ENCODE measurements at regions not wholly inside any gene's neighbourhood (a gene's known extent, or its start where the extent isn't known, plus 50 kb on each side); places are given as distances from the start of the nearest gene placed in this dataset.

- ATAC-seq (no peak), FAIRE-seq (no peak), DNase-seq (ENCODE audit: extremely low read depth in 1 of 4, low spot score in 3 of 4) (no peak)
- Histone ChIP-seq H2AFZ (ENCODE audit: low read depth, low read length) (no peak overlapping the region), H3K9me1 (ENCODE audit: control insufficient read depth, insufficient read depth, low read length) (no peaks in the 10 kb centered on the region), H3K9ac (ENCODE audit: insufficient read depth in 1 of 2, low read depth in 2 of 2, low read length in 2 of 2) (no peak overlapping the region), H3K36me3 (ENCODE audit: control insufficient read depth, insufficient read depth, low read length) (no peaks in the 10 kb centered on the region), H3K4me2 (ENCODE audit: insufficient read depth, low read length) (no peak overlapping the region), H3K9me3 (replicated peaks; ENCODE audit: control insufficient read depth, insufficient read depth, low read depth, low read length) (no peaks in the 10 kb centered on the region), H4K20me1 (replicated peaks; ENCODE audit: control insufficient read depth, insufficient read depth, low read length) (no peaks in the 10 kb centered on the region), H3K4me1 (replicated peaks in 1 of 2; ENCODE audit: control insufficient read depth in 2 of 2, insufficient read depth in 2 of 2, low read length in 2 of 2) (no peaks in the 10 kb centered on the region), H3K27me3 (ENCODE audit: control insufficient read depth in 2 of 2, insufficient read depth in 2 of 2, low read length in 2 of 2) (no peaks in the 10 kb centered on the region), H3K79me2 (ENCODE audit: control insufficient read depth, insufficient read depth, low read length) (no peaks in the 10 kb centered on the region), H3K27ac (ENCODE audit: extremely low read depth, low read depth, low read length) (no peak overlapping the region), H3K4me3 (no peak overlapping the region)
- in situ Hi-C loops (cut with MboI), result no loop called here
- CTCF ChIA-PET (ENCODE audit: low intra/inter-chr PET ratio), result no interaction called here
- BruUV-seq (replicated peaks), result no TSS peak
- no peak for TF ChIP-seq CEBPG (CRISPR knock-in tag; IDR thresholded peaks at IDR 0.05)
- TF ChIP-seq CEBPG (tag; conservative IDR thresholded peaks at IDR 0.05 in 1 of 2, IDR thresholded peaks at IDR 0.05 in 1 of 2), result no peak
- no peak for TF ChIP-seq TEAD1 (CRISPR knock-in tag; IDR thresholded peaks at IDR 0.05)
- no peak for TF ChIP-seq ZNF695 (CRISPR knock-in tag; IDR thresholded peaks at IDR 0.05)
- no peak for TF ChIP-seq ZNF75A (CRISPR knock-in tag; IDR thresholded peaks at IDR 0.05)
- no peak for TF ChIP-seq HDAC8 (tag; IDR thresholded peaks at IDR 0.05)
- no peak for TF ChIP-seq PYGO2 (tag; IDR thresholded peaks at IDR 0.05)
- no peak for TF ChIP-seq SMAD2 (IDR thresholded peaks at IDR 0.05; ENCODE audit: low read depth, low read length)
- no peak for TF ChIP-seq ZNF79 (CRISPR knock-in tag; IDR thresholded peaks at IDR 0.05; ENCODE audit: low read depth)
- TF ChIP-seq ZNF583 (CRISPR knock-in tag; IDR thresholded peaks at IDR 0.05), result no peak
- TF ChIP-seq RFX1 (IDR thresholded peaks at IDR 0.05), result no peak
- no peak for TF ChIP-seq ZNF511 (CRISPR knock-in tag; IDR thresholded peaks at IDR 0.05)
- TF ChIP-seq HEY1 (CRISPR knock-in tag; IDR thresholded peaks at IDR 0.05; ENCODE audit: borderline replicate concordance), result no peak
- no peak for TF ChIP-seq ZNF77 (CRISPR knock-in tag; IDR thresholded peaks at IDR 0.05)
- no peak for TF ChIP-seq ATF6 (CRISPR knock-in tag; IDR thresholded peaks at IDR 0.05)
- POLR2A ChIA-PET, result no interaction called here
- intact Hi-C loops (cut with micrococcal nuclease), result no loop called here
- WGBS (ENCODE audit: insufficient coverage, low coverage, missing lambda C conversion rate), result 0% methylated on average over 1 of the region's 1 CpG
These were observed 68.7 kb upstream of the PCDH19 start for GRCh38 chrX:100478714-100479306.
